ENCODE measurements at regions not wholly inside any gene's neighbourhood (a gene's known extent, or its start where the extent isn't known, plus 50 kb on each side); places are given as distances from the start of the nearest gene placed in this dataset.

DNA sequence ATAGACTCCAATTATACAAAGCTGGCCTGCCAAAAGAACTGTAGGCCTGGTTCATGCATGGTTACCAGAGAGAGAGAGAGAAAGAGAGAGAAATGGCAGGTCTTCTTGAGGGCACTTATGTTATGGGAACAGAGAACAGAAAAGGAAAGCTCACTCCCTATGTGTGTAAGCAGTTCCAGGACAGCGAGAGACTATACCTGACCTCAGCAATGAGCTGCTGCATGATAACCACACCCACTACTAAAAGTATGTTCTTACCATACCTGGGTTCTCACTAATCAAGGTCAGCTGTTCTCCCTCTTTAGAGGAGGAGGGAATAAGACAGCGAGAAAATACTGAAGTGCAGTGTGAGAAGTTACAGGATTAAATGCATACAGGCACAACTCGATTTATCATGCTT lies 583.3 kb downstream of the GBA3 start (continued):
- TF ChIP-seq, protein P1, sequence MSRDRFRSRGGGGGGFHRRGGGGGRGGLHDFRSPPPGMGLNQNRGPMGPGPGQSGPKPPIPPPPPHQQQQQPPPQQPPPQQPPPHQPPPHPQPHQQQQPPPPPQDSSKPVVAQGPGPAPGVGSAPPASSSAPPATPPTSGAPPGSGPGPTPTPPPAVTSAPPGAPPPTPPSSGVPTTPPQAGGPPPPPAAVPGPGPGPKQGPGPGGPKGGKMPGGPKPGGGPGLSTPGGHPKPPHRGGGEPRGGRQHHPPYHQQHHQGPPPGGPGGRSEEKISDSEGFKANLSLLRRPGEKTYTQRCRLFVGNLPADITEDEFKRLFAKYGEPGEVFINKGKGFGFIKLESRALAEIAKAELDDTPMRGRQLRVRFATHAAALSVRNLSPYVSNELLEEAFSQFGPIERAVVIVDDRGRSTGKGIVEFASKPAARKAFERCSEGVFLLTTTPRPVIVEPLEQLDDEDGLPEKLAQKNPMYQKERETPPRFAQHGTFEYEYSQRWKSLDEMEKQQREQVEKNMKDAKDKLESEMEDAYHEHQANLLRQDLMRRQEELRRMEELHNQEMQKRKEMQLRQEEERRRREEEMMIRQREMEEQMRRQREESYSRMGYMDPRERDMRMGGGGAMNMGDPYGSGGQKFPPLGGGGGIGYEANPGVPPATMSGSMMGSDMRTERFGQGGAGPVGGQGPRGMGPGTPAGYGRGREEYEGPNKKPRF (IDR thresholded peaks at IDR 0.05; ENCODE audit: low read depth, low read length), result no peak
- TF ChIP-seq DACH1 (IDR thresholded peaks at IDR 0.05; ENCODE audit: partially characterized antibody) (no peak), TAL1 (IDR thresholded peaks at IDR 0.05) (no peak)

DNA sequence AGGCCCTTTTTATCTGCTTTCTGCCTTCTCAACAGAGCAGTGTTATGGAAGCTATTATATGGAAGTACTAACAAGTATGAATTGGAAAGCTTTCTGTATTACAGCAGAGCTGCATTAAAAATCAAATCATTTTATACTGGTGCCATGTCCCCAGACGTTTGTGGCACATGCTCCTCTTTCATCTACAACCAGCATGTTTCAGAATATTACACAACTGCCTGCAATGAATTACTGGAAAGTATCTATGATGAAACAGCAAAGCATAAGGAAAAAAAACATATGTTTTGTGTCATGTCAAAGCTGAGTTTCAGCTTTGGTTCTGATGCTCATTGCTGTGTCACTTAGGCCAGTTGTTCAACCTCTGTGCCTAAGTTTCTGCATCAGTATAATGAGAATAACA lies 576.8 kb downstream of the GBA3 start:
- Histone ChIP-seq H3K4me3 (no peak overlapping the region), H3K79me2 (ENCODE audit: control insufficient read depth, insufficient read depth, low read length) (no peaks in the 10 kb centered on the region), H3K36me3 (ENCODE audit: control insufficient read depth, insufficient read depth, low read length) (no peaks in the 10 kb centered on the region), H3K9ac (ENCODE audit: insufficient read depth in 1 of 2, low read depth in 2 of 2, low read length in 2 of 2) (no peak overlapping the region), H3K9me3 (replicated peaks; ENCODE audit: control insufficient read depth, insufficient read depth, low read depth, low read length) (no peaks in the 10 kb centered on the region), H3K4me2 (ENCODE audit: insufficient read depth, low read length) (no peak overlapping the region), H3K4me1 (replicated peaks in 1 of 2; ENCODE audit: control insufficient read depth in 2 of 2, insufficient read depth in 2 of 2, low read length in 2 of 2) (no peaks in the 10 kb centered on the region), H2AFZ (ENCODE audit: low read depth, low read length) (no peak overlapping the region), H3K27ac (ENCODE audit: extremely low read depth, low read depth, low read length) (no peak overlapping the region), H3K27me3 (ENCODE audit: control insufficient read depth in 2 of 2, insufficient read depth in 2 of 2, low read length in 2 of 2) (no peaks in the 10 kb centered on the region), H3K9me1 (ENCODE audit: control insufficient read depth, insufficient read depth, low read length) (no peaks in the 10 kb centered on the region), H4K20me1 (replicated peaks; ENCODE audit: control insufficient read depth, insufficient read depth, low read length) (no peaks in the 10 kb centered on the region)
- ATAC-seq (no peak), DNase-seq (ENCODE audit: extremely low read depth in 1 of 4, low spot score in 3 of 4) (no peak), FAIRE-seq (no peak)
- 21% methylated on average over 1 of the region's 1 CpG for WGBS (ENCODE audit: insufficient coverage, low coverage, missing lambda C conversion rate)
- BruUV-seq (replicated peaks), result no TSS peak
- no peak for TF ChIP-seq POLR2G (IDR thresholded peaks at IDR 0.05; ENCODE audit: low read depth, low read length)
- TF ChIP-seq, protein P2, sequence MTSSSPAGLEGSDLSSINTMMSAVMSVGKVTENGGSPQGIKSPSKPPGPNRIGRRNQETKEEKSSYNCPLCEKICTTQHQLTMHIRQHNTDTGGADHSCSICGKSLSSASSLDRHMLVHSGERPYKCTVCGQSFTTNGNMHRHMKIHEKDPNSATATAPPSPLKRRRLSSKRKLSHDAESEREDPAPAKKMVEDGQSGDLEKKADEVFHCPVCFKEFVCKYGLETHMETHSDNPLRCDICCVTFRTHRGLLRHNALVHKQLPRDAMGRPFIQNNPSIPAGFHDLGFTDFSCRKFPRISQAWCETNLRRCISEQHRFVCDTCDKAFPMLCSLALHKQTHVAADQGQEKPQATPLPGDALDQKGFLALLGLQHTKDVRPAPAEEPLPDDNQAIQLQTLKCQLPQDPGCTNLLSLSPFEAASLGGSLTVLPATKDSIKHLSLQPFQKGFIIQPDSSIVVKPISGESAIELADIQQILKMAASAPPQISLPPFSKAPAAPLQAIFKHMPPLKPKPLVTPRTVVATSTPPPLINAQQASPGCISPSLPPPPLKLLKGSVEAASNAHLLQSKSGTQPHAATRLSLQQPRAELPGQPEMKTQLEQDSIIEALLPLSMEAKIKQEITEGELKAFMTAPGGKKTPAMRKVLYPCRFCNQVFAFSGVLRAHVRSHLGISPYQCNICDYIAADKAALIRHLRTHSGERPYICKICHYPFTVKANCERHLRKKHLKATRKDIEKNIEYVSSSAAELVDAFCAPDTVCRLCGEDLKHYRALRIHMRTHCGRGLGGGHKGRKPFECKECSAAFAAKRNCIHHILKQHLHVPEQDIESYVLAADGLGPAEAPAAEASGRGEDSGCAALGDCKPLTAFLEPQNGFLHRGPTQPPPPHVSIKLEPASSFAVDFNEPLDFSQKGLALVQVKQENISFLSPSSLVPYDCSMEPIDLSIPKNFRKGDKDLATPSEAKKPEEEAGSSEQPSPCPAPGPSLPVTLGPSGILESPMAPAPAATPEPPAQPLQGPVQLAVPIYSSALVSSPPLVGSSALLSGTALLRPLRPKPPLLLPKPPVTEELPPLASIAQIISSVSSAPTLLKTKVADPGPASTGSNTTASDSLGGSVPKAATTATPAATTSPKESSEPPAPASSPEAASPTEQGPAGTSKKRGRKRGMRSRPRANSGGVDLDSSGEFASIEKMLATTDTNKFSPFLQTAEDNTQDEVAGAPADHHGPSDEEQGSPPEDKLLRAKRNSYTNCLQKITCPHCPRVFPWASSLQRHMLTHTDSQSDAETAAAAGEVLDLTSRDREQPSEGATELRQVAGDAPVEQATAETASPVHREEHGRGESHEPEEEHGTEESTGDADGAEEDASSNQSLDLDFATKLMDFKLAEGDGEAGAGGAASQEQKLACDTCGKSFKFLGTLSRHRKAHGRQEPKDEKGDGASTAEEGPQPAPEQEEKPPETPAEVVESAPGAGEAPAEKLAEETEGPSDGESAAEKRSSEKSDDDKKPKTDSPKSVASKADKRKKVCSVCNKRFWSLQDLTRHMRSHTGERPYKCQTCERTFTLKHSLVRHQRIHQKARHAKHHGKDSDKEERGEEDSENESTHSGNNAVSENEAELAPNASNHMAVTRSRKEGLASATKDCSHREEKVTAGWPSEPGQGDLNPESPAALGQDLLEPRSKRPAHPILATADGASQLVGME (CRISPR knock-in tag; IDR thresholded peaks at IDR 0.05), result no peak
- TF ChIP-seq ZNF436 (CRISPR knock-in tag; IDR thresholded peaks at IDR 0.05), result no peak
- no peak for TF ChIP-seq ZNF134 (CRISPR knock-in tag; conservative IDR thresholded peaks at IDR 0.05)
- TF ChIP-seq ZNF41 (CRISPR knock-in tag; conservative IDR thresholded peaks at IDR 0.05), result no peak
- TF ChIP-seq, protein P3, sequence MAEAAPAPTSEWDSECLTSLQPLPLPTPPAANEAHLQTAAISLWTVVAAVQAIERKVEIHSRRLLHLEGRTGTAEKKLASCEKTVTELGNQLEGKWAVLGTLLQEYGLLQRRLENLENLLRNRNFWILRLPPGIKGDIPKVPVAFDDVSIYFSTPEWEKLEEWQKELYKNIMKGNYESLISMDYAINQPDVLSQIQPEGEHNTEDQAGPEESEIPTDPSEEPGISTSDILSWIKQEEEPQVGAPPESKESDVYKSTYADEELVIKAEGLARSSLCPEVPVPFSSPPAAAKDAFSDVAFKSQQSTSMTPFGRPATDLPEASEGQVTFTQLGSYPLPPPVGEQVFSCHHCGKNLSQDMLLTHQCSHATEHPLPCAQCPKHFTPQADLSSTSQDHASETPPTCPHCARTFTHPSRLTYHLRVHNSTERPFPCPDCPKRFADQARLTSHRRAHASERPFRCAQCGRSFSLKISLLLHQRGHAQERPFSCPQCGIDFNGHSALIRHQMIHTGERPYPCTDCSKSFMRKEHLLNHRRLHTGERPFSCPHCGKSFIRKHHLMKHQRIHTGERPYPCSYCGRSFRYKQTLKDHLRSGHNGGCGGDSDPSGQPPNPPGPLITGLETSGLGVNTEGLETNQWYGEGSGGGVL (CRISPR knock-in tag; IDR thresholded peaks at IDR 0.05), result no peak
- no peak for TF ChIP-seq ZSCAN29 (IDR thresholded peaks at IDR 0.05)
- no peak for TF ChIP-seq CBX3 (IDR thresholded peaks at IDR 0.05; ENCODE audit: borderline replicate concordance in 1 of 2, low read length in 2 of 2)
- no peak for TF ChIP-seq NONO (IDR thresholded peaks at IDR 0.05; ENCODE audit: low read depth in 2 of 2, low read length in 1 of 2)
- no peak for TF ChIP-seq SRSF7 (optimal IDR thresholded peaks at IDR 0.05; ENCODE audit: low read depth, low read length)
- in situ Hi-C loops (cut with MboI), result no loop called here
- CTCF ChIA-PET (ENCODE audit: low intra/inter-chr PET ratio), result no interaction called here
- intact Hi-C loops (cut with micrococcal nuclease), result no loop called here
- POLR2A ChIA-PET, result no interaction called here

All from K562 (cell line).